Neural progenitor cell (in vitro differentiated cells): ENCODE measurements at regions not wholly inside any gene's neighbourhood (a gene's known extent, or its start where the extent isn't known, plus 50 kb on each side); places are given as distances from the start of the nearest gene placed in this dataset.

Experiments used
- DNase-seq: peaks from one replicate; pipeline ENCODE4 v3.0.0-alpha.2; 2016; ENCODE audit warnings: low spot score
- H2AFZ ChIP-seq: fragments of 200-600 bp; sonication (generic); replicated peaks from 2 replicates; pipeline ENCODE4 v1.6.1; 2016; ENCODE audit warnings: antibody characterized with exemption
- H3F3A ChIP-seq: fragments of 200-600 bp; sonication (generic); 2 replicates; pipeline ENCODE4 v1.6.1; 2016; ENCODE audit warnings: antibody characterized with exemption, low read depth
- H3K27ac ChIP-seq: fragments of 200-600 bp; sonication (generic); 2 replicates; pipeline ENCODE4 v1.5.1; 2016; ENCODE audit warnings: mild to moderate bottlenecking
- H3K27me3 ChIP-seq: fragments of 200-600 bp; sonication (generic); 2 replicates; pipeline ENCODE4 v1.6.1; 2016; ENCODE audit warnings: mild to moderate bottlenecking, moderate library complexity
- H3K36me3 ChIP-seq: fragments of 200-600 bp; sonication (generic); 2 replicates; pipeline ENCODE4 v1.5.1; 2016
- H3K4me1 ChIP-seq: fragments of 200-600 bp; sonication (generic); 2 replicates; pipeline ENCODE4 v1.6.1; 2016; ENCODE audit warnings: mixed run types
- H3K4me2 ChIP-seq: fragments of 200-600 bp; sonication (generic); 2 replicates; pipeline ENCODE4 v1.6.1; 2016
- H3K4me3 ChIP-seq: fragments of 200-600 bp; sonication (generic); 2 replicates; pipeline ENCODE4 v1.5.1; 2016
- H3K79me2 ChIP-seq: fragments of 200-600 bp; sonication (generic); 2 replicates; pipeline ENCODE4 v1.6.1; 2016; ENCODE audit warnings: low read depth
- H3K9ac ChIP-seq: fragments of 200-600 bp; sonication (generic); 2 replicates; pipeline ENCODE4 v1.6.1; 2016
- H3K9me3 ChIP-seq: fragments of 200-600 bp; sonication (generic); 2 replicates; pipeline ENCODE4 v1.5.1; 2016; ENCODE audit warnings: low read depth
- H4K20me1 ChIP-seq: fragments of 200-600 bp; sonication (generic); 2 replicates; pipeline ENCODE4 v1.6.1; 2016; ENCODE audit warnings: low read depth
- H3K27ac Mint-ChIP-seq: 3 replicates; pipeline ENCODE4 v1.8.0; 2021; ENCODE audit warnings: mixed read lengths
- H3K27me3 Mint-ChIP-seq: 2 replicates; pipeline ENCODE4 v1.8.0; 2022; ENCODE audit warnings: low read depth, mild to moderate bottlenecking, inconsistent platforms, moderate library complexity, mixed read lengths; ENCODE audit not compliant: insufficient read depth
- H3K36me3 Mint-ChIP-seq: 3 replicates; pipeline ENCODE4 v1.8.0; 2021; ENCODE audit warnings: mixed read lengths
- H3K4me1 Mint-ChIP-seq: 3 replicates; pipeline ENCODE4 v1.8.0; 2021; ENCODE audit warnings: mixed read lengths
- H3K4me3 Mint-ChIP-seq: 3 replicates; pipeline ENCODE4 v1.8.0; 2021; ENCODE audit warnings: mild to moderate bottlenecking, moderate library complexity, mixed read lengths
- H3K9me3 Mint-ChIP-seq: 3 replicates; pipeline ENCODE4 v1.8.0; 2020; ENCODE audit warnings: mixed read lengths
- CTCF ChIP-seq: fragments of 200-600 bp; sonication (generic); IDR thresholded peaks from 2 replicates; pipeline ENCODE4 v1.5.1; 2017; ENCODE audit warnings: antibody characterized with exemption, mild to moderate bottlenecking
- EZH2 ChIP-seq: fragments of 200-600 bp; sonication (generic); IDR thresholded peaks from 2 replicates; pipeline ENCODE4 v1.6.1; 2017; ENCODE audit warnings: antibody characterized with exemption, mild to moderate bottlenecking, moderate library complexity
- EZH2phosphoT487 ChIP-seq: fragments of 200-600 bp; sonication (generic); IDR thresholded peaks from 2 replicates; pipeline ENCODE4 v1.6.1; 2017; ENCODE audit warnings: antibody characterized with exemption

GRCh38 chr6:167474171-167474570, 149.3 kb downstream of the TTLL2 start:
- no peak for TF ChIP-seq CTCF
- H3K27me3 Mint-ChIP-seq: peaks cover 7% of the 10 kb centered on the region
- no peaks in the 10 kb centered on the region for H3K36me3 ChIP-seq
- no peaks in the 10 kb centered on the region for H3F3A ChIP-seq
- H3K27ac ChIP-seq: no peak overlapping the region
- no peak overlapping the region for H3K27ac Mint-ChIP-seq
- no peaks in the 10 kb centered on the region for H3K79me2 ChIP-seq
- no peak overlapping the region for H3K9ac ChIP-seq
- H4K20me1 ChIP-seq: no peaks in the 10 kb centered on the region
- no peaks in the 10 kb centered on the region for H3K27me3 ChIP-seq
- peaks cover 3% of the 10 kb centered on the region for H3K36me3 Mint-ChIP-seq
- no peak overlapping the region for H3K4me2 ChIP-seq
- H3K4me1 Mint-ChIP-seq: peaks cover 38% of the 10 kb centered on the region
- no peak overlapping the region for H2AFZ ChIP-seq
- no peaks in the 10 kb centered on the region for H3K9me3 ChIP-seq
- DNase-seq: no peak
- H3K9me3 Mint-ChIP-seq: peaks cover 2% of the 10 kb centered on the region
- no peak overlapping the region for H3K4me3 ChIP-seq
- H3K4me1 ChIP-seq: peaks cover 16% of the 10 kb centered on the region
- H3K4me3 Mint-ChIP-seq: peak overlapping the region; percentile 51

GRCh38 chr6:167474725-167475124, 149.8 kb downstream of the TTLL2 start:
- peaks cover 39% of the 10 kb centered on the region for H3K4me1 Mint-ChIP-seq
- TF ChIP-seq CTCF: no peak
- TF ChIP-seq EZH2phosphoT487: no peak
- TF ChIP-seq EZH2: no peak
- DNase-seq: no peak

GRCh38 chr6:167475947-167476346, 151.1 kb downstream of the TTLL2 start:
- Mint-ChIP-seq H3K36me3 (peaks cover 3% of the 10 kb centered on the region), H3K4me1 (peaks cover 48% of the 10 kb centered on the region), H3K9me3 (peaks cover 2% of the 10 kb centered on the region), H3K27ac (peak overlapping the region; percentile 32), H3K4me3 (no peak overlapping the region), H3K27me3 (peaks cover 10% of the 10 kb centered on the region)
- no peaks in the 10 kb centered on the region for H3K36me3 ChIP-seq
- H3F3A ChIP-seq: peaks cover 4% of the 10 kb centered on the region
- H3K79me2 ChIP-seq: no peaks in the 10 kb centered on the region
- H3K4me2 ChIP-seq: no peak overlapping the region
- no peak overlapping the region for H3K4me3 ChIP-seq
- H3K4me1 ChIP-seq: peaks cover 29% of the 10 kb centered on the region
- H3K9me3 ChIP-seq: no peaks in the 10 kb centered on the region
- H2AFZ ChIP-seq: peak overlapping the region; percentile 5
- no peaks in the 10 kb centered on the region for H3K27me3 ChIP-seq
- DNase-seq: peak; percentile 32
- TF ChIP-seq EZH2: no peak
- no peak for TF ChIP-seq CTCF
- no peak for TF ChIP-seq EZH2phosphoT487
- no peaks in the 10 kb centered on the region for H4K20me1 ChIP-seq
- H3K27ac ChIP-seq: no peak overlapping the region
- H3K9ac ChIP-seq: no peak overlapping the region

More at GRCh38 chr6:167474725-167475124, 149.8 kb downstream of the TTLL2 start:
- H3K27me3 Mint-ChIP-seq: peaks cover 7% of the 10 kb centered on the region
- H3K27me3 ChIP-seq: no peaks in the 10 kb centered on the region
- no peaks in the 10 kb centered on the region for H3K79me2 ChIP-seq
- no peaks in the 10 kb centered on the region for H3F3A ChIP-seq
- H3K36me3 ChIP-seq: no peaks in the 10 kb centered on the region
- H3K9me3 ChIP-seq: no peaks in the 10 kb centered on the region
- peaks cover 3% of the 10 kb centered on the region for H3K36me3 Mint-ChIP-seq
- no peak overlapping the region for H2AFZ ChIP-seq
- H3K4me3 ChIP-seq: no peak overlapping the region
- no peak overlapping the region for H3K27ac ChIP-seq
- peaks cover 2% of the 10 kb centered on the region for H3K9me3 Mint-ChIP-seq
- H3K27ac Mint-ChIP-seq: no peak overlapping the region
- no peak overlapping the region for H3K4me2 ChIP-seq
- H3K4me3 Mint-ChIP-seq: no peak overlapping the region
- no peaks in the 10 kb centered on the region for H4K20me1 ChIP-seq
- no peak overlapping the region for H3K9ac ChIP-seq
- peaks cover 20% of the 10 kb centered on the region for H3K4me1 ChIP-seq
